DOHH2 (cell line): ENCODE measurements at regions not wholly inside any gene's neighbourhood (a gene's known extent, or its start where the extent isn't known, plus 50 kb on each side); places are given as distances from the start of the nearest gene placed in this dataset.

Experiments used
- H3F3A ChIP-seq: fragments of 200-600 bp; sonication (generic), shearing (Covaris generic); 2 replicates; pipeline ENCODE4 v1.6.0; 2016; ENCODE audit warnings: antibody characterized with exemption, mild to moderate bottlenecking; ENCODE audit not compliant: control insufficient read depth, insufficient read depth
- H3K27ac ChIP-seq: fragments of 200-600 bp; sonication (generic); 2 replicates; pipeline ENCODE4 v1.5.1; 2014; ENCODE audit warnings: low read depth, mild to moderate bottlenecking, low read length, moderate library complexity
- H3K27me3 ChIP-seq: fragments of 200-600 bp; sonication (generic); 2 replicates; pipeline ENCODE4 v1.6.1; 2014; ENCODE audit warnings: mild to moderate bottlenecking, low read length, mixed read lengths; ENCODE audit not compliant: control insufficient read depth
- H3K36me3 ChIP-seq: fragments of 200-600 bp; sonication (generic); 2 replicates; pipeline ENCODE4 v1.6.1; 2014; ENCODE audit warnings: mild to moderate bottlenecking, low read length, moderate library complexity, mixed read lengths; ENCODE audit not compliant: control insufficient read depth
- H3K4me1 ChIP-seq: fragments of 200-600 bp; sonication (generic); 2 replicates; pipeline ENCODE4 v1.6.1; 2014; ENCODE audit warnings: mild to moderate bottlenecking, low read length, mixed read lengths; ENCODE audit not compliant: control insufficient read depth
- H3K4me2 ChIP-seq: fragments of 200-600 bp; sonication (generic); 2 replicates; pipeline ENCODE4 v1.6.0; 2014; ENCODE audit warnings: mild to moderate bottlenecking, low read length, moderate library complexity
- H3K4me3 ChIP-seq: fragments of 200-600 bp; sonication (generic); 2 replicates; pipeline ENCODE4 v1.5.1; 2014; ENCODE audit warnings: mild to moderate bottlenecking, low read length, mixed read lengths
- H3K79me2 ChIP-seq: fragments of 200-600 bp; sonication (generic); 2 replicates; pipeline ENCODE4 v1.6.1; 2014; ENCODE audit warnings: mild to moderate bottlenecking, low read length, mixed read lengths; ENCODE audit not compliant: control insufficient read depth
- H3K9me2 ChIP-seq: fragments of 200-600 bp; sonication (generic); replicated peaks from 2 replicates; pipeline ENCODE4 v1.6.1; 2014; ENCODE audit warnings: mild to moderate bottlenecking, low read length, mixed read lengths; ENCODE audit not compliant: control insufficient read depth
- H3K9me3 ChIP-seq: fragments of 200-600 bp; sonication (generic); 2 replicates; pipeline ENCODE4 v1.6.1; 2014; ENCODE audit warnings: antibody characterized with exemption, low read length, mixed read lengths; ENCODE audit not compliant: control insufficient read depth, insufficient read depth
- H4K20me1 ChIP-seq: fragments of 200-600 bp; sonication (generic); 2 replicates; pipeline ENCODE4 v1.6.0; 2014; ENCODE audit warnings: low read depth, mild to moderate bottlenecking, antibody characterized with exemption, low read length, moderate library complexity; ENCODE audit not compliant: control insufficient read depth, insufficient read depth
- EZH2phosphoT487 ChIP-seq: fragments of 200-600 bp; sonication (generic); IDR thresholded peaks from 2 replicates; pipeline ENCODE4 v1.6.1; 2017; ENCODE audit warnings: borderline replicate concordance, mild to moderate bottlenecking, antibody characterized with exemption, low read length, moderate library complexity, mixed read lengths
- TF ChIP-seq, protein P1 (sequence below): fragments of 200-600 bp; sonication (generic); IDR thresholded peaks from one replicate; pipeline ENCODE4 v1.5.1; 2014; ENCODE audit warnings: antibody characterized with exemption, mild to moderate bottlenecking, low read depth, low read length; ENCODE audit not compliant: poor library complexity, severe bottlenecking

DNA sequence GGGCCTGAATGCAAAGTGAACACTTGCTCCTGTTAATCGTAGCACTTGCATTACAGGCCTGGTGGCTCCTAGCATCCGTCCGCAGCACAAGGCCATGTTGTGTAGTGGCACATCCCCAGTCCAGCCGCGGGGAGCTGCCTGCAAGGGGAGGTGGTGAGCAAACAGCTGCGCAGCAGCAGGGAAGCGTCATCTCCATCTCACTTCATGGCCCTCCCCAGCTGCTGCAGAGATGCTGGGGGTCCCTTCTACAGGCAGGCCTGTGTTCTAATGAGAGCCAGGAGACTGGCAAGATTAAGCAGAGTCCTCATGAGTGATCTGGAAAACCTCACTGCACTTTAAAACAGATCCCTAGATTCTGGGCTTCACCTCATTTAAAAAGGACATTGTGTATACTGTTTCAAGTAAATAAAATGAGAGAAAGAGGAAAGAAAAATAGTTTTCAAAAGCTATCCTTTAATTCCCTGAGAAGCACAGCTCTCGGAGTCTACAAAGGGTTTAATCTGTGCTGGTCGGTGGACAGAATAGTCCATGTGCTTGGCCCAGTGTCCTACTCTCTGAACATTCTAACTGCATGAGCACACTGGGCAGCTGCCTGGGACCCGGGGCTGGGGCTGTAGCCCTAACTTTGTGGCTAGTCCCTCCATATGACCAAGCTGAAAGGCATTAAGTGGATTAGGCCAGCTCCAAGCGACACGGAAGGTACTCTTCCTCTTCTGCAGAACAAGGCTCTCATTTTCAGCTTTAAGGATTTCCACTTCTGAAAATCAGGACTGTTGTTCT is 125.8 kb downstream of the LY86 start:
- no peak for TF ChIP-seq EZH2phosphoT487
- TF ChIP-seq, protein P1, sequence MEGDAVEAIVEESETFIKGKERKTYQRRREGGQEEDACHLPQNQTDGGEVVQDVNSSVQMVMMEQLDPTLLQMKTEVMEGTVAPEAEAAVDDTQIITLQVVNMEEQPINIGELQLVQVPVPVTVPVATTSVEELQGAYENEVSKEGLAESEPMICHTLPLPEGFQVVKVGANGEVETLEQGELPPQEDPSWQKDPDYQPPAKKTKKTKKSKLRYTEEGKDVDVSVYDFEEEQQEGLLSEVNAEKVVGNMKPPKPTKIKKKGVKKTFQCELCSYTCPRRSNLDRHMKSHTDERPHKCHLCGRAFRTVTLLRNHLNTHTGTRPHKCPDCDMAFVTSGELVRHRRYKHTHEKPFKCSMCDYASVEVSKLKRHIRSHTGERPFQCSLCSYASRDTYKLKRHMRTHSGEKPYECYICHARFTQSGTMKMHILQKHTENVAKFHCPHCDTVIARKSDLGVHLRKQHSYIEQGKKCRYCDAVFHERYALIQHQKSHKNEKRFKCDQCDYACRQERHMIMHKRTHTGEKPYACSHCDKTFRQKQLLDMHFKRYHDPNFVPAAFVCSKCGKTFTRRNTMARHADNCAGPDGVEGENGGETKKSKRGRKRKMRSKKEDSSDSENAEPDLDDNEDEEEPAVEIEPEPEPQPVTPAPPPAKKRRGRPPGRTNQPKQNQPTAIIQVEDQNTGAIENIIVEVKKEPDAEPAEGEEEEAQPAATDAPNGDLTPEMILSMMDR, result no peak
- Histone ChIP-seq H3K4me2 (no peak overlapping the region), H3K27ac (no peak overlapping the region), H3K4me3 (no peak overlapping the region), H3K9me2 (no peaks in the 10 kb centered on the region), H3K36me3 (no peaks in the 10 kb centered on the region), H3F3A (no peaks in the 10 kb centered on the region), H4K20me1 (no peaks in the 10 kb centered on the region), H3K79me2 (no peaks in the 10 kb centered on the region), H3K4me1 (peaks cover 24% of the 10 kb centered on the region), H3K9me3 (no peaks in the 10 kb centered on the region), H3K27me3 (peaks cover 40% of the 10 kb centered on the region)

DNA sequence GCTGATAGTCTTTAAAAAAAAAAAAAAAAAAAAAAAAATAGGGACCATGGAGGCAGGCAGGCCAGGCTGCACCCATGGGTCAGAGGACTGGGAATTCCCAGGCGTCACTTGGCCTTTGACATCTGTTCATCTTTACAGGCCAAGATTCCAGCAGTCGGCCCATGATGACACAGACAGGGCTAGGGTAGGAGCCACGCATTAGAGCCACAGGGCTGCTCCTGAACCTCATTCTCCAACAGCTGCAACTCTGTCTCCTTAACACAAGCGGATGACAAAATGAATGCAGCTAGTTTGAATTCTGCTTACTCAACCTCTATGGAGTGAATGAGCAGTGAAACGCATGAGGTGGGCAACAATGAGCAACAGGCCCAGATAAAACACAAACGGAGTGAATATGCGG is 126.4 kb downstream of the LY86 start:
- peaks cover 24% of the 10 kb centered on the region for H3K4me1 ChIP-seq
- TF ChIP-seq EZH2phosphoT487, result no peak
- TF ChIP-seq, protein P1, result no peak
- H3K9me3 ChIP-seq, result no peaks in the 10 kb centered on the region
- H3K36me3 ChIP-seq, result no peaks in the 10 kb centered on the region
- H3K79me2 ChIP-seq, result no peaks in the 10 kb centered on the region
- no peak overlapping the region for H3K4me3 ChIP-seq
- H3K4me2 ChIP-seq, result no peak overlapping the region
- peaks cover 34% of the 10 kb centered on the region for H3K27me3 ChIP-seq
- no peak overlapping the region for H3K27ac ChIP-seq
- no peaks in the 10 kb centered on the region for H3F3A ChIP-seq
- no peaks in the 10 kb centered on the region for H3K9me2 ChIP-seq
- no peaks in the 10 kb centered on the region for H4K20me1 ChIP-seq

DNA sequence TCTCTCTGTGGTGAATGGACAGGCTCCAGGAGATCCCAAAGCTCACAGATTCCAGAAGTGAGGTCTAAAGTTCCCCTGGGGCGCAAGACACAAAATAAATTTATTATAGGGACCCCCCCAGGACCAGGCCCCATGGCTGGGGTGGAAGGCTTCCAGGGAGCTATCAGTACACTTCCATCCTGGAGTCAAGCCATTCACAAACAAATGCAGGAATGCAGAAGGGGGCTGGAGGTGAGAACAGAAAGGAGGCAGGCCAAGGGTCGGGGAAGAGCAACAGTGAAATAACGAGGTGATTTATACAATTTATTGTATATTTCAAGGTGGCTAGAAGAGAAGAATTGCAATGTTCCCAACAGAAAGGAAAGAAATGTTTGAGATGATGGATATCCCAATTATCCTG is 126.9 kb downstream of the LY86 start:
- Histone ChIP-seq H4K20me1 (no peaks in the 10 kb centered on the region), H3K36me3 (no peaks in the 10 kb centered on the region), H3F3A (no peaks in the 10 kb centered on the region), H3K9me3 (no peaks in the 10 kb centered on the region), H3K9me2 (no peaks in the 10 kb centered on the region), H3K4me2 (no peak overlapping the region), H3K4me1 (peaks cover 24% of the 10 kb centered on the region), H3K79me2 (no peaks in the 10 kb centered on the region), H3K4me3 (no peak overlapping the region), H3K27ac (no peak overlapping the region), H3K27me3 (peaks cover 30% of the 10 kb centered on the region)
- TF ChIP-seq EZH2phosphoT487, result no peak
- TF ChIP-seq, protein P1, result no peak
